HL-60 (cell line): ENCODE measurements at regions not wholly inside any gene's neighbourhood (a gene's known extent, or its start where the extent isn't known, plus 50 kb on each side); places are given as distances from the start of the nearest gene placed in this dataset.

ENCODE experiments used
- CTCF ChIP-seq: IDR thresholded peaks from one replicate; pipeline ENCODE4 v1.5.1; 2011; ENCODE audit warnings: low read length, control low read depth, inconsistent platforms; ENCODE audit not compliant: insufficient read depth
- SPI1 ChIP-seq: IDR thresholded peaks from 2 replicates; pipeline ENCODE4 v1.6.1; 2012; ENCODE audit warnings: low read depth, mild to moderate bottlenecking, borderline replicate concordance

- TF ChIP-seq CTCF, result no peak
- no peak for TF ChIP-seq SPI1
These were observed 110.0 kb upstream of the FAM204A start for GRCh38 chr10:118452098-118452497.
